Hepatocyte (in vitro differentiated cells): ENCODE measurements at regions not wholly inside any gene's neighbourhood (a gene's known extent, or its start where the extent isn't known, plus 50 kb on each side); places are given as distances from the start of the nearest gene placed in this dataset.

Experiments
- EZH2 ChIP-seq: fragments of 200-600 bp; sonication (generic); IDR thresholded peaks from 2 replicates; pipeline ENCODE4 v1.6.1; 2016; ENCODE audit warnings: antibody characterized with exemption, mild to moderate bottlenecking, borderline replicate concordance
- TF ChIP-seq, protein P1 (sequence below): fragments of 200-600 bp; sonication (generic); IDR thresholded peaks from 2 replicates; pipeline ENCODE4 v1.5.1; 2016; ENCODE audit warnings: antibody characterized with exemption, mild to moderate bottlenecking; ENCODE audit not compliant: poor library complexity

DNA sequence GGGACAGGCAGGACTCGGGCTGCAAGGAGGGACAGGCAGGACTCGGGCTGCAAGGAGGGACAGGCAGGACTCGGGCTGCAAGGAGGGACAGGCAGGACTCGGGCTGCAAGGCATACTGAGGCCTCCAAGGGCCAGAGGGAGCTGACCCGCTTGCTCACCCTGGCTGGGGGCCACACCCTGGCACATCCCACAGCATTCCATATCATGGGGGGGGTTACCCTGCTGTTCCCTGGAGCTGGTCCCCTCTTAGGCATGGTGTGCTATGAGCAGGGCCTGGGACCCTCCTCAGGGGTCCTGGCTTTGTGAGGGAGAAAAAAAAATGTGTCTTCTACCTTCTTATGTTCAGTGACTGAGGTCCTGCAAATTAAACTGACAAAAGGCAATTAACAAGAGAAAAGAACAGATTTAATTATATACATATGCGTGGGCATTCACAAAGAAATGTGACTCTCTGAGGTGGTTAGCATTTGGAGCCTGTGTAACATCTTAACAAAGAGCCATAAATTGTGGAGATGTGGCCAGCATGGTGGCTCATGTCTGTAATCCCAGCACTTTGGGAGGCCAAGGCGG, 97.6 kb upstream of the ALDH1A3 start:
- TF ChIP-seq, protein P1, sequence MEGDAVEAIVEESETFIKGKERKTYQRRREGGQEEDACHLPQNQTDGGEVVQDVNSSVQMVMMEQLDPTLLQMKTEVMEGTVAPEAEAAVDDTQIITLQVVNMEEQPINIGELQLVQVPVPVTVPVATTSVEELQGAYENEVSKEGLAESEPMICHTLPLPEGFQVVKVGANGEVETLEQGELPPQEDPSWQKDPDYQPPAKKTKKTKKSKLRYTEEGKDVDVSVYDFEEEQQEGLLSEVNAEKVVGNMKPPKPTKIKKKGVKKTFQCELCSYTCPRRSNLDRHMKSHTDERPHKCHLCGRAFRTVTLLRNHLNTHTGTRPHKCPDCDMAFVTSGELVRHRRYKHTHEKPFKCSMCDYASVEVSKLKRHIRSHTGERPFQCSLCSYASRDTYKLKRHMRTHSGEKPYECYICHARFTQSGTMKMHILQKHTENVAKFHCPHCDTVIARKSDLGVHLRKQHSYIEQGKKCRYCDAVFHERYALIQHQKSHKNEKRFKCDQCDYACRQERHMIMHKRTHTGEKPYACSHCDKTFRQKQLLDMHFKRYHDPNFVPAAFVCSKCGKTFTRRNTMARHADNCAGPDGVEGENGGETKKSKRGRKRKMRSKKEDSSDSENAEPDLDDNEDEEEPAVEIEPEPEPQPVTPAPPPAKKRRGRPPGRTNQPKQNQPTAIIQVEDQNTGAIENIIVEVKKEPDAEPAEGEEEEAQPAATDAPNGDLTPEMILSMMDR = no peak
- no peak for TF ChIP-seq EZH2
